Smooth muscle cell (in vitro differentiated cells): ENCODE measurements at regions not wholly inside any gene's neighbourhood (a gene's known extent, or its start where the extent isn't known, plus 50 kb on each side); places are given as distances from the start of the nearest gene placed in this dataset.

Experiments used
- DNase-seq: peaks from one replicate; lab custom pipeline; 2025; ENCODE audit not compliant: unreplicated experiment; lab: John Stamatoyannopoulos, UW
- H2AFZ ChIP-seq: fragments of 200-600 bp; sonication (generic); 2 replicates; pipeline ENCODE4 v1.6.0; 2016; ENCODE audit warnings: antibody characterized with exemption, low read depth, mild to moderate bottlenecking
- H3F3A ChIP-seq: fragments of 200-600 bp; sonication (generic); 2 replicates; pipeline ENCODE4 v1.6.0; 2017; ENCODE audit warnings: antibody characterized with exemption, low read depth
- H3K27ac ChIP-seq: fragments of 200-600 bp; sonication (generic); 2 replicates; pipeline ENCODE4 v1.5.1; 2016; ENCODE audit warnings: low read depth, mild to moderate bottlenecking
- H3K27me3 ChIP-seq: fragments of 200-600 bp; sonication (generic); 2 replicates; pipeline ENCODE4 v1.6.1; 2016; ENCODE audit warnings: low read depth, mild to moderate bottlenecking
- H3K36me3 ChIP-seq: fragments of 200-600 bp; sonication (generic); 2 replicates; pipeline ENCODE4 v1.5.1; 2016; ENCODE audit warnings: low read depth
- H3K4me1 ChIP-seq: fragments of 200-600 bp; sonication (generic); 2 replicates; pipeline ENCODE4 v1.5.1; 2016; ENCODE audit warnings: low read depth
- H3K4me2 ChIP-seq: fragments of 200-600 bp; sonication (generic); 2 replicates; pipeline ENCODE4 v1.6.0; 2016; ENCODE audit warnings: mild to moderate bottlenecking
- H3K4me3 ChIP-seq: fragments of 200-600 bp; sonication (generic); 2 replicates; pipeline ENCODE4 v1.5.1; 2016; ENCODE audit warnings: mild to moderate bottlenecking
- H3K79me2 ChIP-seq: fragments of 200-600 bp; sonication (generic); 2 replicates; pipeline ENCODE4 v1.6.0; 2016; ENCODE audit warnings: low read depth, mild to moderate bottlenecking
- H3K9ac ChIP-seq: fragments of 200-600 bp; sonication (generic); 2 replicates; pipeline ENCODE4 v1.6.0; 2016; ENCODE audit warnings: low read depth
- H3K9me3 ChIP-seq: fragments of 200-600 bp; sonication (generic); replicated peaks from 2 replicates; pipeline ENCODE4 v1.5.1; 2016; ENCODE audit warnings: low read depth
- H4K20me1 ChIP-seq: fragments of 200-600 bp; sonication (generic); 2 replicates; pipeline ENCODE4 v1.6.0; 2016; ENCODE audit warnings: low read depth
- CTCF ChIP-seq: fragments of 200-600 bp; sonication (generic); IDR thresholded peaks from 2 replicates; pipeline ENCODE4 v1.5.1; 2017; ENCODE audit warnings: borderline replicate concordance, mild to moderate bottlenecking, antibody characterized with exemption; ENCODE audit not compliant: insufficient read depth, poor library complexity, severe bottlenecking
- WGBS: methylation state at CpG from one replicate; pipeline ENCODE4 v1.1.7; 2016; ENCODE audit warnings: low lambda C conversion rate; 5-methylcytosine and 5-hydroxymethylcytosine counted together

- no peaks in the 10 kb centered on the region for H3K79me2 ChIP-seq
- 56% methylated on average over 1 of the region's 1 CpG for WGBS
Measured at GRCh38 chrX:95076449-95076848, 1402.4 kb downstream of the FAM133A start.

GRCh38 chrX:95101851-95102390 lies 1427.9 kb downstream of the FAM133A start:
- no peaks in the 10 kb centered on the region for H3K27me3 ChIP-seq
- no peaks in the 10 kb centered on the region for H3K4me1 ChIP-seq
- TF ChIP-seq CTCF = no peak
- H3K27ac ChIP-seq = no peak overlapping the region
- no peak overlapping the region for H3K4me2 ChIP-seq
- no peaks in the 10 kb centered on the region for H3F3A ChIP-seq
- no peaks in the 10 kb centered on the region for H3K9me3 ChIP-seq
- WGBS = 90% methylated on average over 4 of the region's 4 CpGs
- H3K9ac ChIP-seq = no peak overlapping the region
- DNase-seq = no peak
- H3K36me3 ChIP-seq = no peaks in the 10 kb centered on the region
- no peak overlapping the region for H2AFZ ChIP-seq
- no peaks in the 10 kb centered on the region for H4K20me1 ChIP-seq
- H3K4me3 ChIP-seq = no peak overlapping the region
- no peaks in the 10 kb centered on the region for H3K79me2 ChIP-seq

More at GRCh38 chrX:95076449-95076848, 1402.4 kb downstream of the FAM133A start:
- no peak for DNase-seq
- H3K36me3 ChIP-seq = no peaks in the 10 kb centered on the region
- peak; percentile 70 for TF ChIP-seq CTCF
- H3K4me1 ChIP-seq = no peaks in the 10 kb centered on the region
- no peak overlapping the region for H2AFZ ChIP-seq
- no peaks in the 10 kb centered on the region for H3K27me3 ChIP-seq
- H3K9ac ChIP-seq = no peak overlapping the region
- no peaks in the 10 kb centered on the region for H3F3A ChIP-seq
- H3K4me3 ChIP-seq = no peak overlapping the region
- H3K9me3 ChIP-seq = no peaks in the 10 kb centered on the region
- H3K4me2 ChIP-seq = no peak overlapping the region
- H4K20me1 ChIP-seq = no peaks in the 10 kb centered on the region
- no peak overlapping the region for H3K27ac ChIP-seq

GRCh38 chrX:95117556-95117955 lies 1443.5 kb downstream of the FAM133A start:
- TF ChIP-seq CTCF = no peak
- Histone ChIP-seq H3F3A (no peaks in the 10 kb centered on the region), H3K9ac (no peak overlapping the region), H3K9me3 (peaks cover 3% of the 10 kb centered on the region), H3K27me3 (no peaks in the 10 kb centered on the region), H3K4me3 (no peak overlapping the region), H3K36me3 (no peaks in the 10 kb centered on the region), H4K20me1 (no peaks in the 10 kb centered on the region), H3K27ac (no peak overlapping the region), H3K79me2 (no peaks in the 10 kb centered on the region), H3K4me1 (no peaks in the 10 kb centered on the region), H3K4me2 (no peak overlapping the region), H2AFZ (no peak overlapping the region)
- DNase-seq = no peak

GRCh38 chrX:95145848-95146490 lies 1472.0 kb downstream of the FAM133A start:
- no peak overlapping the region for H2AFZ ChIP-seq
- H3K36me3 ChIP-seq = no peaks in the 10 kb centered on the region
- WGBS = 87% methylated on average over 4 of the region's 4 CpGs
- H3K27me3 ChIP-seq = no peaks in the 10 kb centered on the region
- H3K4me2 ChIP-seq = no peak overlapping the region
- H3K4me1 ChIP-seq = no peaks in the 10 kb centered on the region
- H3K9ac ChIP-seq = no peak overlapping the region
- peaks cover 4% of the 10 kb centered on the region for H3K9me3 ChIP-seq
- no peak for DNase-seq
- H3F3A ChIP-seq = no peaks in the 10 kb centered on the region
- TF ChIP-seq CTCF = no peak
- no peak overlapping the region for H3K27ac ChIP-seq
- no peaks in the 10 kb centered on the region for H4K20me1 ChIP-seq
- H3K4me3 ChIP-seq = no peak overlapping the region
- H3K79me2 ChIP-seq = no peaks in the 10 kb centered on the region
